Midbrain (tissue), 1 donor: ENCODE measurements at regions not wholly inside any gene's neighbourhood (a gene's known extent, or its start where the extent isn't known, plus 50 kb on each side); places are given as distances from the start of the nearest gene placed in this dataset.

Source experiments
- DNase-seq: peaks from one replicate; lab custom pipeline; 2025; lab: John Stamatoyannopoulos, UW

DNA sequence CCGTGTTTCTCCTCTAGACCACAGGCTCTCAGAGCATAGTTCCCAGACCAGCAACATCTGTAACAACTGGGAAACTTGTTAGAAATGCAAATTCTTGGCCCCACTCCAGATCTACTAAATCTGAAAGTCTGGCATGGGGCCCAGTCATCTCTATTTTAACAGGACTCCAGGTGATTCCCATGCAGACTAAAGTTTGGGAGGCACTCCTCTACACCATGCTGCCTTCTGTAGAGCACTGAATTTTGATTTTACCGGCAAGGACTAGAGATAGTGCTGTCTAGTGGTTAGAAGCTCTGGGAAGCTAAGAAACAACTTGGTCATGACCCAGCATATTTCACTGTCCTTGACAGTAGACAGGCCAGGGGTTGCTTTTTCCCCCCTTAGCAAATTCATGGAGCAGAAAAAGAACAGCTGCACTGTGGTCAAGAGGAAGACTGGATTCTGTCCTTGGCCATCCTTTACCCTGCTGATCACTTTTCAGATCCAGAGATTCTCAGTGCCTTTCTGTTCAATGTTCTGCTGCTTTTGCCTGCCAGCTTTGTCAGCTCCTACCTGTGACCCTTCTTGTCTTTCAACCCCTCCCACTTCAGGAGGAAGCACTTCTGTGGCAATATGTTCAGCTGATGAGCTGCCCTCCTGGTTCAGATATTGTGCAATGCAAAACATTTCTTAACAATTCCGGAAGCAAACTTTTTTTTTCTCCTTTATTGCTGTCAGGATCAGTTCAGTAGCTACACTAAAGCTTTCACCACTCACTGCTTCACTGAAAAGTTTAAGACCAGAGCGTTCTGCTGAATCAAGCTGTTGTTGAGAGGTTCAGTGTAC is 133.8 kb upstream of the NUDT4 start:
- no peak for DNase-seq

DNA sequence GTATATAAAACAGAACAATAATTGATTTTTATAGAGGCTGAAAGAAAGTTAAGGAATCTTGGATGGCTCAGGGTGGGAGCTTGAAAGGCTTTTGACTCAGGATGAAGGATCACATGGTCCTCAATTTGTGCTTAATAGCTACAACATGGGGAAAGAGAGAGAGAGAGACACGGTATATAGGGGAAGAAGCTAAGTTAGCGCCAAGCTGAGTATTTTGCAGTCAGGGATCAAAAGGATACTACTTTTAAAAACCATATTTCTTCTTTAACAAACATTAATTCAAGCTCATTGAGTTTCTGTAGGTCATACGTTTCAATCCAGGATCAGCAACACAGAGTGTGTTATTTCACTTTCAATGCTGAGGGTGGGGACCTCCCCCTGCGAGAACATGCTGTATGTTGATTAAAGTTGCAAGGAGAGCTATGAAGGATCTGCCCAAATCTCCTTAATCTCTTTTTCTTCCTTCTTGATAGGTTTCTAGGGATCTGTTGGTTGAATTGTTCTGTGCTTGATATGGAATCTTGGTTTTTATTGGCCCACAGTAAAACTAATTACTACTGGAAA is 133.1 kb upstream of the NUDT4 start:
- no peak for DNase-seq

- no peak for DNase-seq
Observed at GRCh38 chr12:93245543-93245942, 132.2 kb upstream of the NUDT4 start.

DNA sequence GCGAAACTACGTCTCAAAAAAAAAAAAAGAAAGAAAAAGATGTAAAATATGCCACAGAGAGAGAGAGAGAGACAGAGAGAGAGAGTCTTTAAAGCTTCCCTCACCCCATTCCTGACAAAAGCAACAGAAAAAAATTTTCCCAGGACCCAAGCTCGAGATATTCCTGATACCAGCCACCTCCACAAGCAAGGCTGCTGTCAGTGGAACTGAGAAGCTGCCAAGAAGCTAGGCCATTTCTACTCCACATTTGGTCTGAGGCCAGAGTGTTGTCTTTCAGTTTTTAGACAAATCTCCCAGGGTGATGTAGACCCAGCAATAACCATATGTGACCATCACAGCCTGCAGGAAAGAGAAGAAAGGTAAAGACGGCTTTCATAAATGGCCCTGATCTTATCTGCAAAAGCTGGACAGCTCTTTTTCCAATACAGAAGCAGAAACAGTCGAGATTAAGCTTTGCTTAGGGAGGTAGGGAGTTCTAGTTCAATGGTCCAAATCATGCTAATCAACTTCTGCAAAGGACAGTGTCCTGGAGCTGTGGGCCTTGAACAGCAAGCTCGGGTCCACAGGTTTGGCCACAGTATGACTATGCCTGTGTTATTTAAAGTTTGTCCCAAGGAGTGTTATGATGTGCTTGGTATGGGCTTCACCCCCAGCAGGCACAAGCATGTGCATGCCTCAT is 130.3 kb upstream of the NUDT4 start:
- no peak for DNase-seq

DNA sequence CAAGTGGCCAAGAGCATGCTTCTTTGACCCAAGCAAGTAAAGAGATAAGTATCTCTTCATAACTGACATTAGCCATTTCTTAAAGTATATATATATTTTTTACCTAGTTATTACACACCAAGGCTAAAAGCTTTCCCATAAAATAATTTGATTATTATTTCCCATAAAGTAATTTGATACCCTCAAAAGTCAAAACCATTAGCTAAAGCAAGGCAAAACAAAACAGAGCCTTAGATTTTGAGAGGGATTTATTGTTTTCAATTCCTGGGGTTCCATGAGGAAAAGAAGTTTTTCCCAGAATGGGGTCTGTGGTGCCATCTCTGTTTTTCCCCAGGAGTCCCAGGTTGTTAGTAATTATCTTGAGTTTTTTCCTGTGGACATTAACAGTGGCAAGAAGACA is 125.5 kb upstream of the NUDT4 start:
- DNase-seq: no peak

- no peak for DNase-seq
Observed at GRCh38 chr12:93254911-93255310, 122.8 kb upstream of the NUDT4 start.

GRCh38 chr12:93256256-93256969 is 121.3 kb upstream of the NUDT4 start:
- DNase-seq: no peak

- no peak for DNase-seq
Observed at GRCh38 chr12:93261505-93262094, 116.1 kb upstream of the NUDT4 start.

DNA sequence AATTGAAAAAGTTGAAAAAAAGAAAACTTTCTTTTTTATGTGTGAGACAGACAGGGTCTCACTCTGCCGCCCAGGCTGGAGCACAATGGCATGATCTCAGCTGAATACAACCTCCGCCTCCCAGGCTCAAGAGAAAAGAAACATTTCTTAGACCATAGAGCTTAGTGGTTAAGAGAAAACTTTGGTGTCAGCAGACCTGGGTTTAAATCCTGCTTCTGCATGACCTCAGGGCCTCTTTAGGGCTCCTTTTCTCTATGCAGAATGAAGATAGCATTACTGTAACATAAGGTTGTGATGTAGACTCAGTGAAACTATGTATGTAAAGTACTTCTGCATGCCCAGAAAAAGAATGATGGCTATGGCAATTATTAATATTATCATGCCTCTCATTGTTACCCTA is 104.7 kb upstream of the NUDT4 start:
- no peak for DNase-seq

- DNase-seq: no peak
Observed at GRCh38 chr12:93273834-93274564, 103.7 kb upstream of the NUDT4 start.

DNA sequence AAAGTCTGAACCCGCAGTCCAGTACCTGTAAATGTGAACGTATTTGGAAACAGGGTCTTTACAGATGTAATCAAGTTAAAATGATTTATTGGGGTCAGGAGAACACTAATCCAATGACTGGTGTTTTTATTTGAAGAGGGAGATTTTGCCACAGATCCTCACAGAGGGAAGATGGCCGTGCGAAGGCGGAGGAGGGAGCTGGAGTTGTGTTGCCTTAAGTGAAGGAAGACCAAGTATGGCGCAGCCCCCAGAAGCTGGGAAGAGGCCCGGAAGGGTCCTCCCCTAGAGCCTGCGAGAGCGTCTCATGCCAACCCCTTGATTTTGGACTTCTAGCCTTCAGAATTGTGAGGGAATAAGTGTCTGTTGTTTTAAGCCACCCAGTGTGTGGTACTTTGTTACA is 102.8 kb upstream of the NUDT4 start:
- DNase-seq: no peak

DNA sequence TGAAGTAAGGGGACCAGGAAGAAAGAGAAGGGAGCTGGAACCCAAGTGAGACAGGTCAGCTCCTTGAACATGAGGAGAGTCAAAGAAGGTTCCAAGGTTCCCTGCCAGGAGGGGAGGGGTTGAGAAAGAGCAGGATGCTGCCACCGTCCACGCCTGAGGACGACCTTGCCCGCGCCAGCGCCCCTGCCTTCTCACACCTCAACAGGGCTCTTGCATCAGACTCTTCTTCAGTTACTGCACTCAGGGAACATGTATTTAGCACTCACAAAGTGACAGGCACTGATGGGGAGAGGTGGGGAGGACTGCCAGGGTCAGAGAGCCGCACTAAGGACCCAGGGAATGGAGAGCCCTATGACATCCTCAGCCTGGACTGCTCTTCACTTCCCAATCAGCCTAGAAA is 102.1 kb upstream of the NUDT4 start:
- DNase-seq: no peak

- DNase-seq: no peak
Observed at GRCh38 chr12:93279565-93280412, 97.9 kb upstream of the NUDT4 start.

DNA sequence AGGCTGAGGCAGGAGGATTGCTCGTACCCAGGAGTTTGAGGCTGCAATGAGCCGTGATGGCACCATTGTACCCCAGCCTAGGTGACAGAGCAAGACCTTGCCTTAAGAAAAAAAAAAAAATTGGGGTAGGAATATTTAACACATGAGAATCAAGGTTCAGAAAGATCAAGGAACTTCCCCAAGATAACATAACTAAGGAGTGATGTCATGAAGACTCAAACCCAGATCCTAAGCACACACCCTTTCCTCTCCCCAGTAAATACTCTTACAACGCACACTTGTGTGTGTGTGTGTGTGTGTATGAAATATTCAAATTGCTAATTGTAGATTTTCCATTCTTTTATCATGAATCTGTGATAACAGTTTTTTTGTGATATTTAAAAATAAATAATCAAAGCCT is 90.6 kb upstream of the NUDT4 start:
- no peak for DNase-seq

- DNase-seq: no peak
Observed at GRCh38 chr12:93288626-93289025, 89.1 kb upstream of the NUDT4 start.

DNA sequence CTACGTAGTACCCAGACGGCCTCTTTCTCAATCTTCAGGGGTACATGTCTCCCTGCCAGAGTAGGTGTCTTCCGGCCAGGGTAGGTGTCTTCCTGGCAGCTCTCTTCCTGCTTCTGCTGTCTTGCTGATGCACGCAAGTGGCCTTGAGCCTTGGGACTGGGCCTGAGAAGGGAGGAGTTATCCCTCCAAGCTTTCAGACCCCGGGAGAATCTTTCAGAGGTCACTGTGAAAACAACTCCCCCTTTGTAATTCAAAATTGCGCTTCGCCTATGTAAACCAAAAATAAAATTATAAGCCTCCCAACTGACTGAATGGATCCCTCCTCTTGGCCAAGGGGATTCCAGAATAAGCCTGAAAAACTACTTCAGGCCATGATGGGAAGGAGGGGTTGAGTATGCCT is 87.3 kb upstream of the NUDT4 start:
- DNase-seq: no peak

DNA sequence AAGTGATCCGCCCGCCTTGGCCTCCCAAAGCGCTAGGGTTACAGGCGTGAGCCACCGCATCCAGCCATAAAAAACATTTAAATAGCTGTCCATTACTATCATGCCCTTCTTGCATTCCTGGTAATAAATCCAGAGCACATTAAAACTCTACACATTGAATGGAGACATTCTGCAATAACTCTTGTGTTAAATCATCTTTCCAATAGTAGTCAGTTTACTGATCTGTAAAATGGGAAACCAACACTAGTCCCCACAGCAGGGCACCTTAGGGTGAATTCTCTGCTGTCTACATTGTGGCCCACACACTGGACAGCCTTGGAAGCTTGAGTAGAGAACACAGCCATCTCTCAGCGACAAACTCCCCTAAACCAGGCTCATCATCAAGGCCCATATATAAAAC is 85.5 kb upstream of the NUDT4 start:
- no peak for DNase-seq

- no peak for DNase-seq
Observed at GRCh38 chr12:93292731-93293566, 84.8 kb upstream of the NUDT4 start.

DNA sequence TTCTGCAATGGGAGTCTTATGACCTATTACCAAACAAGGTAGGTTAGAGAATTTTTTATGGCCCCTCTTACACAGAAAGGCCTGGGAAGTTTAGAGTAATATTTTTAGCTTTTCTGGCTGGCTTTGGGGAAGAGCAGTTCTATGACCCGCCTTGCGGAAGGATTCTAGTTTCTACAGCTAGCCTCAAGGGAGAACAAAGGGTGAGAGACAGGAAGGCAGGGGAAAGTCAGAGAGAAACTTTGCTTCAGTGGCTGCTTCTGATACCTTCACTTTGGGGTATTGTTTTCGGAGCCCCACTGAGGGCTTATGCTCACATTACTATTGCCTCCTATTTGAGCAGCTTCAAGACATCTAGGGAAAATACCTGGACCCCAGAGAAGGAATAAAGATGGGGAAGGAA is 80.7 kb upstream of the NUDT4 start:
- no peak for DNase-seq

DNA sequence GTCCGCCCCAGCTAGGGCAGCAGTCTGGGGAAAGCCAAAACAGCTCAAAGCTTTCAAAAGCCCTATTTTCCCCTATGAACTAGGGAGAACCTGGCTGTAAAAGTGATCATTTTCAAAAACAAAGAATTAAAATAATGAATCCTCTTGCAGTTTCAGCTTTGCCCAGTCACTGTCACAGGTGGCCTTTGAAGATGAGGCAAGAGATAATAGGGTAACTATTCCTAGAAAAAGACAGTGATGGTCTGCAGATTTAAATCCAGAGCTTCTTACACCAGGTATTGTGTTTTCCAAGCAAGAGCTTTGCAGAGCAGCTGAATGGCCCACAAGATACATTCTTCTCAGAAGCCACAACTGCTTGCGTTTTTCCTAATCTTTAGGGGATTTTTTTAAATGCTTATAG is 80.2 kb upstream of the NUDT4 start:
- no peak for DNase-seq
